K562 (cell line): ENCODE measurements at regions not wholly inside any gene's neighbourhood (a gene's known extent, or its start where the extent isn't known, plus 50 kb on each side); places are given as distances from the start of the nearest gene placed in this dataset.

Source experiments
- ATAC-seq: fragments of 200-7000 bp; cut with Tn5 transposase; 3 replicates; pipeline ENCODE4 v1.9.1; 2020; ENCODE audit warnings: moderate library complexity
- BruUV-seq: library from RNA; stranded (reverse); fragments of 400-500 nt; replicated peaks from 2 replicates; lab custom pipeline; 2021; lab: Mats Ljungman, UMichigan
- CTCF ChIA-PET: fragments of 300-600 bp; formaldehyde crosslinking; extraction: SDS; loops from one replicate; lab custom pipeline; 2021; ENCODE audit warnings: low intra/inter-chr PET ratio; lab: Yijun Ruan, JAX
- POLR2A ChIA-PET: fragments of 300-600, 350-650 bp; sonication (Branson Sonifier 250); formaldehyde crosslinking; extraction: SDS; loops from one replicate; lab custom pipeline; 2021; ENCODE audit warnings: antibody characterized with exemption, inconsistent platforms; lab: Yijun Ruan, JAX
- DNase-seq, 4 experiments: peaks; one replicate each; pipeline versions ENCODE4 v3.0.0 to v3.0.0-alpha.2; 2011 to 2018; ENCODE audit warnings: low spot score in 3 of 4, mixed read lengths in 3 of 4; ENCODE audit errors: extremely low read depth in 1 of 4
- FAIRE-seq: peaks from 2 replicates; lab custom pipeline; 2011; peaks lifted over from hg19 to GRCh38; lab: Jason Lieb, UNC
- H2AFZ ChIP-seq: 2 replicates; pipeline ENCODE4 v1.6.0; 2011; ENCODE audit warnings: low read depth, low read length, control low read depth, inconsistent platforms
- H3K27ac ChIP-seq: fragments of 200-600 bp; 3 replicates; pipeline ENCODE4 v1.8.0; 2011; ENCODE audit warnings: low read depth, mild to moderate bottlenecking, control low read depth, inconsistent platforms, low read length, moderate library complexity, mixed read lengths; ENCODE audit errors: extremely low read depth
- H3K27me3 ChIP-seq, 2 experiments: fragments of 300-600 bp in 1 of 2; 2 replicates in 1 of 2; 3 replicates in 1 of 2; pipeline versions ENCODE4 v1.6.0 to v1.8.0; 2011; ENCODE audit warnings: inconsistent platforms in 2 of 2, low read length in 2 of 2, mild to moderate bottlenecking in 1 of 2, mixed read lengths in 1 of 2, moderate library complexity in 1 of 2; ENCODE audit not compliant: control insufficient read depth in 2 of 2, insufficient read depth in 2 of 2
- H3K36me3 ChIP-seq: fragments of 300-600 bp; 3 replicates; pipeline ENCODE4 v1.8.0; 2011; ENCODE audit warnings: mild to moderate bottlenecking, low read length, inconsistent platforms; ENCODE audit not compliant: control insufficient read depth, insufficient read depth
- H3K4me1 ChIP-seq, 2 experiments: fragments of 200-600 bp in 1 of 2; replicated peaks in 1 of 2; 2 replicates in 1 of 2; 3 replicates in 1 of 2; pipeline versions ENCODE4 v1.5.1 to v1.8.0; 2011; ENCODE audit warnings: inconsistent platforms in 2 of 2, low read length in 2 of 2, mild to moderate bottlenecking in 1 of 2, mixed read lengths in 1 of 2, moderate library complexity in 1 of 2; ENCODE audit not compliant: control insufficient read depth in 2 of 2, insufficient read depth in 2 of 2
- H3K4me2 ChIP-seq: 2 replicates; pipeline ENCODE4 v1.6.1; 2011; ENCODE audit warnings: low read length, control low read depth, inconsistent platforms, mixed read lengths; ENCODE audit not compliant: insufficient read depth
- H3K4me3 ChIP-seq: fragments of 200-600 bp; sonication (generic), shearing (Covaris generic); 2 replicates; pipeline ENCODE4 v1.5.1; 2016; ENCODE audit warnings: control low read depth, inconsistent platforms
- H3K79me2 ChIP-seq: fragments of 200-600 bp; 3 replicates; pipeline ENCODE4 v1.8.0; 2011; ENCODE audit warnings: low read length, inconsistent platforms; ENCODE audit not compliant: control insufficient read depth, insufficient read depth
- H3K9ac ChIP-seq, 2 experiments: 2 replicates each; pipeline versions ENCODE4 v1.6.0 to v1.6.1; 2011; ENCODE audit warnings: low read depth in 2 of 2, low read length in 2 of 2, control low read depth in 1 of 2, inconsistent platforms in 1 of 2, mild to moderate bottlenecking in 1 of 2, mixed read lengths in 1 of 2; ENCODE audit not compliant: insufficient read depth in 1 of 2
- H3K9me1 ChIP-seq: one replicate; pipeline ENCODE4 v1.6.0; 2011; ENCODE audit warnings: inconsistent platforms, mild to moderate bottlenecking, low read length, moderate library complexity; ENCODE audit not compliant: control insufficient read depth, insufficient read depth
- H3K9me3 ChIP-seq: replicated peaks from 2 replicates; pipeline ENCODE4 v1.5.1; 2011; ENCODE audit warnings: low read depth, low read length, inconsistent platforms; ENCODE audit not compliant: control insufficient read depth, insufficient read depth
- H4K20me1 ChIP-seq: replicated peaks from 2 replicates; pipeline ENCODE4 v1.6.1; 2011; ENCODE audit warnings: low read length, inconsistent platforms, mixed read lengths; ENCODE audit not compliant: control insufficient read depth, insufficient read depth
- ARHGAP35 ChIP-seq: fragments of 450-650 bp; IDR thresholded peaks from 2 replicates; pipeline ENCODE4 v1.6.1; 2018; ENCODE audit not compliant: partially characterized antibody
- DMBX1 ChIP-seq: fragments of 250-450 bp; sonication (Bioruptor Pico); IDR thresholded peaks from 2 replicates; pipeline ENCODE4 v1.8.0; 2022; ENCODE audit warnings: inconsistent platforms, mild to moderate bottlenecking, moderate library complexity, borderline replicate concordance
- HCFC1 ChIP-seq: IDR thresholded peaks from 2 replicates; pipeline ENCODE4 v1.6.1; 2012; ENCODE audit warnings: low read depth, low read length, improper control_type of control experiment
- HDGF ChIP-seq: fragments of 450-650 bp; IDR thresholded peaks from 2 replicates; pipeline ENCODE4 v1.6.1; 2016
- HMGXB4 ChIP-seq: sonication (generic); formaldehyde crosslinking; IDR thresholded peaks from 2 replicates; pipeline ENCODE4 v1.8.1; 2023; ENCODE audit warnings: mild to moderate bottlenecking, missing genetic modification reagents
- MCM3 ChIP-seq: fragments of 450-650 bp; IDR thresholded peaks from 2 replicates; pipeline ENCODE4 v1.6.1; 2016
- NFRKB ChIP-seq: fragments of 450-650 bp; IDR thresholded peaks from 2 replicates; pipeline ENCODE4 v1.6.1; 2016; ENCODE audit warnings: low read depth
- NR2C1 ChIP-seq, 2 experiments: fragments of 450-650 bp; IDR thresholded peaks; 2 replicates each; pipeline ENCODE4 v1.6.1; 2017; ENCODE audit warnings: mild to moderate bottlenecking in 2 of 2, antibody characterized with exemption in 1 of 2, inconsistent platforms in 1 of 2, missing compliant biosample characterization in 1 of 2, missing genetic modification characterization in 1 of 2
- PHF8 ChIP-seq: fragments of 200-600 bp; sonication (generic); IDR thresholded peaks from 2 replicates; pipeline ENCODE4 v1.6.1; 2012; ENCODE audit warnings: mixed run types, mild to moderate bottlenecking, inconsistent platforms, low read length, moderate library complexity, borderline replicate concordance
- TCF7 ChIP-seq: sonication (generic); IDR thresholded peaks from 2 replicates; pipeline ENCODE4 v1.6.1; 2016; ENCODE audit warnings: antibody characterized with exemption, borderline replicate concordance
- ZNF395 ChIP-seq: fragments of 200-800 bp; sonication (Bioruptor generic); IDR thresholded peaks from 2 replicates; pipeline ENCODE4 v1.6.1; 2017; ENCODE audit warnings: missing genetic modification characterization, missing compliant biosample characterization
- ZNF77 ChIP-seq: fragments of 250-450 bp; sonication (Bioruptor Pico); IDR thresholded peaks from 2 replicates; pipeline ENCODE4 v1.5.0; 2020
- WGBS: fragments of 100-300 bp; shearing (Covaris generic); methylation state at CpG from one replicate; pipeline ENCODE4 v1.1.6; 2016; ENCODE audit warnings: low coverage, mixed read lengths; ENCODE audit not compliant: insufficient coverage; ENCODE audit errors: missing lambda C conversion rate; 5-methylcytosine and 5-hydroxymethylcytosine counted together
- in situ Hi-C: fragments of 300-500 bp; cut with MboI; formaldehyde crosslinking; loops from 4 replicates; pipeline ENCODE4 v1.15.0; 2018; ENCODE audit warnings: inconsistent platforms, mixed read lengths
- intact Hi-C: fragments of 100-400 bp; cut with micrococcal nuclease; formaldehyde crosslinking; loops from 2 replicates; pipeline ENCODE4 v1.14.2; 2022
- TF ChIP-seq, protein P1 (sequence below): fragments of 450-650 bp; formaldehyde crosslinking; IDR thresholded peaks from 2 replicates; pipeline ENCODE4 v1.4.0; 2022; ENCODE audit warnings: missing genetic modification characterization

DNA sequence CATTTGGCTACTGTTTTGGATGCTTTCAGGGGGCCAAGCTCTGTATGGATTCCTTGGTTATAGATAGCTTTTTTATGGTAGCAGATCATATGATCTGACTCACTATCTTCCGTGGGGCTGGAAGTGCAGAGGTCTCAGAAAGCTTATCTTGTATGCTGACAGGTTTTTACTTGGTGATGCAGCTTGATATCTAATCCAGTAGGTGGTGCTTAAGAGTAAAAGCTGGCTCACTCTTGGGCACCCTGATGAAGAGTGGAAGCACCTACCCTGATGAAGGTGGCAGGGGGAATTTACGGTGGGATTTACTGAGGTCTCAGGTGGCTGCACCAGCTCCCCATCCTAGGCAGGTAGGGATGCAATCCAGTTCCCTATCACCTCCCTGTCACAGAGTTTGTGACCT is 151.2 kb downstream of the PTBP2 start:
- no peak for DNase-seq
- Histone ChIP-seq H3K36me3 (no peaks in the 10 kb centered on the region), H3K4me3 (no peak overlapping the region), H3K79me2 (no peaks in the 10 kb centered on the region), H2AFZ (no peak overlapping the region)
- intact Hi-C loops (no loop called here), in situ Hi-C loops (no loop called here)
- CTCF ChIA-PET, result no interaction called here
- TF ChIP-seq NR2C1 (IDR thresholded peaks at IDR 0.05) (no peak), NR2C1 (tag; IDR thresholded peaks at IDR 0.05) (no peak), ZNF395 (CRISPR knock-in tag) (no peak), TCF7 (no peak)
- TF ChIP-seq, all 486 proteins: peak for 0
- no peaks in the 10 kb centered on the region for H3K9me3 ChIP-seq
- H3K27ac ChIP-seq, result no peak overlapping the region
- no peaks in the 10 kb centered on the region for H3K9me1 ChIP-seq
- no peak overlapping the region for H3K4me2 ChIP-seq
- H3K9ac ChIP-seq, result no peak overlapping the region
- BruUV-seq, result no TSS peak
- no peaks in the 10 kb centered on the region for H3K27me3 ChIP-seq
- POLR2A ChIA-PET, result no interaction called here
- no peak for FAIRE-seq
- no peak for ATAC-seq
- no peaks in the 10 kb centered on the region for H3K4me1 ChIP-seq
- 3% methylated on average over 2 of the region's 2 CpGs for WGBS
- H4K20me1 ChIP-seq, result no peaks in the 10 kb centered on the region

- in situ Hi-C loops, result no loop called here
- WGBS, result 0% methylated on average over 1 of the region's 1 CpG
- no peaks in the 10 kb centered on the region for H3K4me1 ChIP-seq
- POLR2A ChIA-PET, result no interaction called here
- no peak for ATAC-seq
- no TSS peak for BruUV-seq
- DNase-seq, result no peak
- H3K9me3 ChIP-seq, result no peaks in the 10 kb centered on the region
- H3K4me3 ChIP-seq, result no peak overlapping the region
- H3K27ac ChIP-seq, result no peak overlapping the region
- CTCF ChIA-PET, result no interaction called here
- intact Hi-C loops, result no loop called here
- FAIRE-seq, result no peak
- no peaks in the 10 kb centered on the region for H4K20me1 ChIP-seq
- no peak overlapping the region for H3K9ac ChIP-seq
- H3K79me2 ChIP-seq, result no peaks in the 10 kb centered on the region
- H3K4me2 ChIP-seq, result no peak overlapping the region
- no peaks in the 10 kb centered on the region for H3K27me3 ChIP-seq
- no peaks in the 10 kb centered on the region for H3K9me1 ChIP-seq
- H3K36me3 ChIP-seq, result no peaks in the 10 kb centered on the region
- no peak overlapping the region for H2AFZ ChIP-seq
- TF ChIP-seq DMBX1 (no peak), ARHGAP35 (no peak), ZNF77 (CRISPR knock-in tag) (no peak), MCM3 (no peak), NFRKB (no peak), PHF8 (no peak), HMGXB4 (CRISPR knock-in tag) (no peak), HDGF (no peak), HCFC1 (no peak)
- TF ChIP-seq, protein P1, sequence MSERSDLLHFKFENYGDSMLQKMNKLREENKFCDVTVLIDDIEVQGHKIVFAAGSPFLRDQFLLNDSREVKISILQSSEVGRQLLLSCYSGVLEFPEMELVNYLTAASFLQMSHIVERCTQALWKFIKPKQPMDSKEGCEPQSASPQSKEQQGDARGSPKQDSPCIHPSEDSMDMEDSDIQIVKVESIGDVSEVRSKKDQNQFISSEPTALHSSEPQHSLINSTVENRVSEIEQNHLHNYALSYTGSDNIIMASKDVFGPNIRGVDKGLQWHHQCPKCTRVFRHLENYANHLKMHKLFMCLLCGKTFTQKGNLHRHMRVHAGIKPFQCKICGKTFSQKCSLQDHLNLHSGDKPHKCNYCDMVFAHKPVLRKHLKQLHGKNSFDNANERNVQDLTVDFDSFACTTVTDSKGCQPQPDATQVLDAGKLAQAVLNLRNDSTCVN (CRISPR knock-in tag), result no peak
Measured at GRCh38 chr1:96878640-96879039, 157.1 kb downstream of the PTBP2 start.
